Adrenal gland (tissue), 9 donors: ENCODE measurements at regions not wholly inside any gene's neighbourhood (a gene's known extent, or its start where the extent isn't known, plus 50 kb on each side); places are given as distances from the start of the nearest gene placed in this dataset.

Source experiments
- DNase-seq, 7 donors: peaks; one replicate each; pipeline ENCODE4 v3.0.0-alpha.2; 2019 to 2020
- H3K27ac ChIP-seq, 5 donors: fragments of 200-600 bp; sonication (generic) in 4 of 5; 1 replicate in 3 of 5; 2 replicates in 2 of 5; pipeline versions ENCODE4 v1.5.1 to v1.8.0; 2016 to 2020; ENCODE audit warnings: mild to moderate bottlenecking in 1 of 5
- H3K27me3 ChIP-seq: fragments of 200-600 bp; 2 replicates; pipeline ENCODE4 v1.8.0; 2021
- H3K36me3 ChIP-seq, 2 donors: fragments of 200-600 bp; replicated peaks in 1 of 2; 1 replicate in 1 of 2; 2 replicates in 1 of 2; pipeline versions ENCODE4 v1.5.1 to v1.8.0; 2018 to 2022
- H3K4me1 ChIP-seq, 2 donors: fragments of 200-600 bp; replicated peaks in 1 of 2; 1 replicate in 1 of 2; 2 replicates in 1 of 2; pipeline versions ENCODE4 v1.5.1 to v1.8.0; 2018 to 2021
- H3K4me3 ChIP-seq, 4 donors: fragments of 200-600 bp; sonication (generic) in 3 of 4; one replicate each; pipeline ENCODE4 v1.5.1; 2016 to 2018
- H3K9me3 ChIP-seq, 3 donors: fragments of 200-600 bp; sonication (generic) in 1 of 3; replicated peaks in 1 of 3; 1 replicate in 2 of 3; 2 replicates in 1 of 3; pipeline versions ENCODE4 v1.5.1 to v1.8.0; 2016 to 2021
- POLR2A ChIP-seq, 2 donors: fragments of 450-650 bp; IDR thresholded peaks; one replicate each; pipeline ENCODE4 v1.6.1; 2017; ENCODE audit warnings: antibody characterized with exemption in 2 of 2, mild to moderate bottlenecking in 2 of 2, moderate library complexity in 1 of 2
- WGBS, 4 donors: extraction: QIAGEN DNeasy Blood & Tissue Kit in 2 of 4; methylation state at CpG; one replicate each; pipeline versions ENCODE4 v1.1.5 to v1.1.7; 2013 to 2017; 5-methylcytosine and 5-hydroxymethylcytosine counted together
- intact Hi-C, 2 donors: fragments of 100-400 bp; cut with DNase I; formaldehyde crosslinking; loops; one replicate each; pipeline versions ENCODE4 v1.14.1 to v1.15.0; 2022 to 2023
- TF ChIP-seq, protein P1 (sequence below), 6 experiments: fragments of 450-650 bp in 4 of 6; fragments of 200-600 bp in 2 of 6; sonication (generic) in 1 of 6; IDR thresholded peaks; 1 replicate in 5 of 6; 2 replicates in 1 of 6; pipeline versions ENCODE4 v1.5.1 to v1.8.0; 2016 to 2021; ENCODE audit warnings: antibody characterized with exemption in 6 of 6, mild to moderate bottlenecking in 2 of 6, moderate library complexity in 1 of 6
- donor health status: healthy with polysubstance abuse.
- donor health status: Bipolar disorder and iron deficiency.
- donor health status: DM: yes; HTN: yes; CAD: no.
- donor health status: DM: no; HTN: no; CAD: no.
- donor health status: DM: no; HTN: no; CAD: no.

DNA sequence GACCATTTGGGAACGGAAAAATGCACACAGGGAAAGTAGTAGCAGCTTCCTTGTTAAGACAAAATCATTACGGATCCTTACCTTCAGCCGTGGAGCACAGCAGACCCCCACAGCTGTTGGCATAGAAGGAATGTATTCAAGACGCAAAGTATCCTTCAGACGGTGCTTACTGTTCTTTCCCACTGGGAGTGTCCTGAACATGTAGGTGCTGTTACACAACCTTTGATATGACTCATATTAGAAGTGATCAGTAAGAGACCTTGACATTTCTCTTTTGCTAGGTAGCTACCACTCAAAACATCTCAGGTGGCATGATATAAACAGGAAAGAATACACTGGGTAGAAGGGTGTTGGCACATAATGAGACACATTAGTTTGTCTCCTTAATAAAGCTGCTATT, 154.0 kb upstream of the FMR1 start:
- Histone ChIP-seq H3K27ac (no peak overlapping the region), H3K36me3 (no peaks in the 10 kb centered on the region), H3K4me3 (no peak overlapping the region), H3K27me3 (no peaks in the 10 kb centered on the region), H3K4me1 (no peaks in the 10 kb centered on the region), H3K9me3 (no peaks in the 10 kb centered on the region)
- WGBS, 4 donors = 51 to 78% (median 63%) methylated on average over 5 of the region's 5 CpGs
- no peak for DNase-seq
- intact Hi-C loops = no loop called here
- TF ChIP-seq, protein P1, sequence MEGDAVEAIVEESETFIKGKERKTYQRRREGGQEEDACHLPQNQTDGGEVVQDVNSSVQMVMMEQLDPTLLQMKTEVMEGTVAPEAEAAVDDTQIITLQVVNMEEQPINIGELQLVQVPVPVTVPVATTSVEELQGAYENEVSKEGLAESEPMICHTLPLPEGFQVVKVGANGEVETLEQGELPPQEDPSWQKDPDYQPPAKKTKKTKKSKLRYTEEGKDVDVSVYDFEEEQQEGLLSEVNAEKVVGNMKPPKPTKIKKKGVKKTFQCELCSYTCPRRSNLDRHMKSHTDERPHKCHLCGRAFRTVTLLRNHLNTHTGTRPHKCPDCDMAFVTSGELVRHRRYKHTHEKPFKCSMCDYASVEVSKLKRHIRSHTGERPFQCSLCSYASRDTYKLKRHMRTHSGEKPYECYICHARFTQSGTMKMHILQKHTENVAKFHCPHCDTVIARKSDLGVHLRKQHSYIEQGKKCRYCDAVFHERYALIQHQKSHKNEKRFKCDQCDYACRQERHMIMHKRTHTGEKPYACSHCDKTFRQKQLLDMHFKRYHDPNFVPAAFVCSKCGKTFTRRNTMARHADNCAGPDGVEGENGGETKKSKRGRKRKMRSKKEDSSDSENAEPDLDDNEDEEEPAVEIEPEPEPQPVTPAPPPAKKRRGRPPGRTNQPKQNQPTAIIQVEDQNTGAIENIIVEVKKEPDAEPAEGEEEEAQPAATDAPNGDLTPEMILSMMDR (IDR thresholded peaks at IDR 0.05) = no peak
- TF ChIP-seq POLR2A (IDR thresholded peaks at IDR 0.05) = no peak

DNA sequence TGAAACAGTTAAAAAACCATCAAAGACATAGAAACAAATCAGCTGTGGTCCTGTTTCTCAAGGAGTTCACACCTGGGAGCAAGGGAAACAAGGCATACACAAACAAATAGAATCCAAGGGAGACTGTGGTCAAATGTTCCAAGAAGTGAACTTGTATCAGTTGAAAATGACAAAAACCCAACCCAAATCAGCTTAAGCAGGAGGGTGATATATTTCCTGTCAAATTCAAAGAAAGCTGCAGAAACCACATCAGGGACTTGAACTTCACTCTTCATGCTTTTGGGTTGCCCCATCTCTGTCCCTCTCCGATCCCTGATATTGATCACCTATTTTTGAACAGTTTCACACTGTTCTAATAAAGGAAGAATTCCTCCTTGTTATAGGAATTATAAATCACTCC, 148.6 kb upstream of the FMR1 start:
- H3K4me3 ChIP-seq = no peak overlapping the region
- no peak overlapping the region for H3K27ac ChIP-seq
- 67 to 86% (median 81%) methylated on average over 1 of the region's 1 CpG for WGBS, 4 donors
- intact Hi-C loops = no loop called here
- H3K27me3 ChIP-seq = no peaks in the 10 kb centered on the region
- H3K4me1 ChIP-seq = no peaks in the 10 kb centered on the region
- DNase-seq = no peak
- H3K36me3 ChIP-seq = no peaks in the 10 kb centered on the region
- no peak for TF ChIP-seq POLR2A (IDR thresholded peaks at IDR 0.05)
- TF ChIP-seq, protein P1 (IDR thresholded peaks at IDR 0.05) = no peak
- no peaks in the 10 kb centered on the region for H3K9me3 ChIP-seq

- Histone ChIP-seq H3K27me3 (no peaks in the 10 kb centered on the region), H3K36me3 (no peaks in the 10 kb centered on the region), H3K4me3 (no peak overlapping the region), H3K9me3 (no peaks in the 10 kb centered on the region), H3K27ac (no peak overlapping the region), H3K4me1 (no peaks in the 10 kb centered on the region)
- 37 to 64% (median 53%) methylated on average over 1 of the region's 1 CpG for WGBS, 4 donors
- DNase-seq = no peak
- intact Hi-C loops = no loop called here
- TF ChIP-seq, protein P1 (IDR thresholded peaks at IDR 0.05) = no peak
- no peak for TF ChIP-seq POLR2A (IDR thresholded peaks at IDR 0.05)
Observed at GRCh38 chrX:147764868-147765267, 146.9 kb upstream of the FMR1 start.

- TF ChIP-seq POLR2A (IDR thresholded peaks at IDR 0.05) = no peak
- TF ChIP-seq, protein P1 (IDR thresholded peaks at IDR 0.05) = no peak
- intact Hi-C loops = no loop called here
- H3K4me1 ChIP-seq = no peaks in the 10 kb centered on the region
- H3K4me3 ChIP-seq = no peak overlapping the region
- H3K27ac ChIP-seq = no peak overlapping the region
- WGBS, 4 donors = 92 to 100% (median 93%) methylated on average over 1 of the region's 1 CpG
- DNase-seq = no peak
- peaks cover 4% of the 10 kb centered on the region for H3K27me3 ChIP-seq
- no peaks in the 10 kb centered on the region for H3K9me3 ChIP-seq
- no peaks in the 10 kb centered on the region for H3K36me3 ChIP-seq
Observed at GRCh38 chrX:147770858-147771257, 140.9 kb upstream of the FMR1 start.
